GM19395 (cell line): ENCODE measurements at regions not wholly inside any gene's neighbourhood (a gene's known extent, or its start where the extent isn't known, plus 50 kb on each side); places are given as distances from the start of the nearest gene placed in this dataset.
"Not testable (repeated sequence)": the region's sequence is repeated elsewhere in the genome, so short reads cannot be mapped to it uniquely, and the experiment has no call there.

Experiments
- ATAC-seq: cut with Tn5 transposase; IDR thresholded peaks from one replicate; pipeline ENCODE4 v1.9.1; 2021; ENCODE audit warnings: mild to moderate bottlenecking, moderate library complexity; ENCODE audit not compliant: unreplicated experiment

GRCh38 chr2:204395539-204395938 lies 149.7 kb upstream of the PARD3B start:
- no peak for ATAC-seq

GRCh38 chr2:204401114-204401513 lies 144.2 kb upstream of the PARD3B start:
- ATAC-seq = no peak

DNA sequence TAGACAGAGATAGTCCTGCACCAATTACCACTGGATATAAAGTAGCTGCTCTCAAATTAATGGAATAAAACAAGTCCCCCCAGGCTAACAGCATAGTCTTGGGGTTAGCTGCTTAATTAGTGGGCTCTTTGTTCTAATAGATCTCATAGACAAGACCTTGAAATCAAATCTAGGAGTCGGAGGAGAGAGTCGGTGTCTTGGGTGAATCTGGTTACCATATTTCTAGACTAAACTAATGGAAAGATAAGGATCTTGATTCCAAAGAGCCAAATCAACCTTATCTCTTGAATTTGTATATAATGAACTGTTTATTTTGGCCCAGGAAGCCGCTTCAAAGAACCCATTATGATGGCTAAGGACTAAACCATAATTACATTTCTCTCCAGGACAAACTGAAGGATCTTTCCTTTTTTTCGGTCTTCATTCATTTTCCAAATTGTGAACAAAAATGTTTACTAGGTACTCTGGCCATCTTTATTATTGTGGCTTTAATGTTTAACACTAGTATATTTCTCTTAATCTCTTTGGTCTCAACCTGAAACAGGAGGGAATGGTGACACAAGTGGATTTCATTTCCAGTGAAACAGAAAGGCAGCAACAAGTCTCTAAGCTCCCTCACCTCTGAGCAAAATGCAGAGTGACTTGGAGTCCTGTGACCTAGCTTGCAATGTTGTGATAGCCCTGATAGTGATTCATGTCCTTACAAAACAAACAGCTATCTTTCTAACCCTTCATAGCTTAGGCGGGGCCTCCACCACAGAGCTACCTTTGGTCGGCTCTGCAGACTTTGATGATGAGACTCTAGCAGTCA lies 137.9 kb upstream of the PARD3B start:
- ATAC-seq = no peak

DNA sequence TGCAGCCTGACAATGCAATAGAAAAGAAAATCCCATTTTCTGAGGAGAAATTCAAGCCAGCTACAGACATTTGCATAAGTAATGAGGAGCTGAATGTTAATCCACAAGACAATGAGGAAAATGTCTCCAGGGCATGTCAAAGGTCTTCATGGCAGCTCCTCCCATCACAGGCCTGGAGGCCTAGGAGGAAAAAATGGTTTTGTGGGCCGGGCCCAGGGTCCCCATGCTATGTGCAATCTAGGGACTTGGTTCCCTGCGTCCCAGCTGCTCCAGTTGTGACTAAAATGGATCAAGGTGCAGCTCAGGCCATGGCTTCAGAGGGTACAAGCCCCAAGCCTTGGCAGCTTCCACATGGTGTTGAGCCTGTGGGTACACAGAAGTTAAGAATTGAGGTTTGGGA lies 132.5 kb upstream of the PARD3B start:
- not testable (repeated sequence) for ATAC-seq

DNA sequence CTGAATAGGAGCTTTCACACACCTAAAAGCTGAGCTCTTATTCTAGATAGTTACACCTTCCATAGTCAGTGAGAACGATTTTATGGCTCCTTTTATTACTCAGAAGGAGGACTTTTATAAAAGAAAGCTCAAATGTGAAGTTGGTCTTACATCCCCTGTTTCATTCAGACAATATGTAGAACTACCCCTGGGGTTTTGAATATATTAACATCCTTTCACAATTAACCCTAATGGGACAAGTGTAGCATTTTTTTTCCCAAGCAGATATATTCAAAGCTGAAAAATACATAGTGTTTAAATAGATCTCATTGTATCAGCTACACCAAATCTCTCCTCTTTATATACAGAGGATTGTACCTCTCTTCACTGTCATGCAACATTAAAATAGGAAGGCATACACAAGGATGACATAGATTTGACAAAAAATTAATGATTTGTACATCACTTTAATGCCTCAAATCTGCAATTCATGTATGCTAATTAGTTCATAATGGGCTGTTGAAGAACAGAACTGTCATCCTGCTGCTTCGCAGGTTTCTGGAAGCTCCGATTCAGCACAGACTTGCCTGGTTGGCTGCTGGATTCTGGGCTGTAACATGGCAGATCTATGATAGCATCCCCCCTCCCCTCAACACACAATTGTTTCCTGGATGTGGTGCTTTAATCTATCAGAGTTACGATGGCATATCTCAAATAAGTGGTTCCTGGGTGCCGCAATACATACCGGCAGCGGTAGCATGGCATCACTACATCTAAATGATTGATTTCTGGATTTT lies 129.7 kb upstream of the PARD3B start:
- ATAC-seq = no peak

- no peak for ATAC-seq
Observed at GRCh38 chr2:204416236-204416635, 129.0 kb upstream of the PARD3B start.

DNA sequence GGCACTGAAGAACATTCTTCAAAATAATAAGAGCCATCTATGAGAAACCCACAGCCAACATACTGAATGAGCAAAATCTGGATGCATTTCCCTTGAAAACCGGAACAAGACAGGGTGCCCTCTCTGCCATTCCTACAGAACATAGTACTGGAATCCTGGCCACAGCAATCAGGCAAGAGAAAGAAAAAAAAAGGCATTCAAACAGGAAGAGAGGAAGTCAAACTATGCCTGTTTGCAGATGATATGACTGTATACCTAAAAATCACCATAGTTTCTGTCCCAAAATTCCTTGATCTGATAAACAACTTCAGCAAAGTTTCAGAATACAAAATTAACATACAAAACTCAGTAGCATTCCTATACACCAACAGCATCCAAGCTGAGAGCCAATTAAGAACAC lies 119.5 kb upstream of the PARD3B start:
- ATAC-seq = no peak

GRCh38 chr2:204428675-204429074 lies 116.6 kb upstream of the PARD3B start:
- ATAC-seq = no peak

GRCh38 chr2:204431529-204431928 lies 113.7 kb upstream of the PARD3B start:
- no peak for ATAC-seq

DNA sequence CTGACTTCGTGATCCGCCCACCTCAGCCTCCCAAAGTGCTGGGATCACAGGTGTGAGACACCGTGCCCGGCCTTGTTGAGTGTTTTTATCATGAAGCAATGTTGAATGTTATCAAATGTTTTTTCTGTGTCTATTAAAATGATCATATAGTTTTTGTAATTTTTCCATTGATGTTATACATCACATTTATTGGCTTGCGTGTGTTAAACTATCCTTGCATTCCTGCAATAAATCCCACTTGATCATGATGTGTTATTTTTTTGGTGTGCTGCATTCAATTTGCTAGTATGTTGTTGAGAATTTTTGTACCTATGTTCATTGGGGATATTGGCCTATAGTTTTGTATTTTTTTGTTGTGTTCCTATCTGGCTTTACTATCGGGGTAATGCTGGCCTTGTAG lies 113.1 kb upstream of the PARD3B start:
- no peak for ATAC-seq

GRCh38 chr2:204434660-204435462 lies 110.4 kb upstream of the PARD3B start:
- ATAC-seq = no peak

DNA sequence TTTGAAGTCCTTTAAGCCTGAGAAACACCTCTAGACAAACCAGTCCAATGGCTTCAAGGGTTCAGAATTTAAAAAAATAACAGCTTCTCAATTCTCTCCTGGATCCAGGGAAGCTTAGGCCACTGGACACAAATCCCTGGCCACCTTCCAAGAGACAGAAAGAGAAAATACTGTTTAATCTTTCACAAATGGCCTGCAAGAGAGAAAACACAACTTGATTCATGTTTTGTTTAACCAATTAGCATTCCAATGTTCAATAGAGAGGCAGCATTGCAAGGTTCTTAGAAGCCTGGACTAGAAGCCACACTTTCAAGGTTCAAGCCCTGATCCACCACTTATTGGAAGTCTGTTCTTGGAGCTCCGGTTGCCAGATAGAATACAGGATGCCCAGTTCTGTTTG lies 109.0 kb upstream of the PARD3B start:
- no peak for ATAC-seq

- no peak for ATAC-seq
Observed at GRCh38 chr2:204437408-204437807, 107.9 kb upstream of the PARD3B start.

DNA sequence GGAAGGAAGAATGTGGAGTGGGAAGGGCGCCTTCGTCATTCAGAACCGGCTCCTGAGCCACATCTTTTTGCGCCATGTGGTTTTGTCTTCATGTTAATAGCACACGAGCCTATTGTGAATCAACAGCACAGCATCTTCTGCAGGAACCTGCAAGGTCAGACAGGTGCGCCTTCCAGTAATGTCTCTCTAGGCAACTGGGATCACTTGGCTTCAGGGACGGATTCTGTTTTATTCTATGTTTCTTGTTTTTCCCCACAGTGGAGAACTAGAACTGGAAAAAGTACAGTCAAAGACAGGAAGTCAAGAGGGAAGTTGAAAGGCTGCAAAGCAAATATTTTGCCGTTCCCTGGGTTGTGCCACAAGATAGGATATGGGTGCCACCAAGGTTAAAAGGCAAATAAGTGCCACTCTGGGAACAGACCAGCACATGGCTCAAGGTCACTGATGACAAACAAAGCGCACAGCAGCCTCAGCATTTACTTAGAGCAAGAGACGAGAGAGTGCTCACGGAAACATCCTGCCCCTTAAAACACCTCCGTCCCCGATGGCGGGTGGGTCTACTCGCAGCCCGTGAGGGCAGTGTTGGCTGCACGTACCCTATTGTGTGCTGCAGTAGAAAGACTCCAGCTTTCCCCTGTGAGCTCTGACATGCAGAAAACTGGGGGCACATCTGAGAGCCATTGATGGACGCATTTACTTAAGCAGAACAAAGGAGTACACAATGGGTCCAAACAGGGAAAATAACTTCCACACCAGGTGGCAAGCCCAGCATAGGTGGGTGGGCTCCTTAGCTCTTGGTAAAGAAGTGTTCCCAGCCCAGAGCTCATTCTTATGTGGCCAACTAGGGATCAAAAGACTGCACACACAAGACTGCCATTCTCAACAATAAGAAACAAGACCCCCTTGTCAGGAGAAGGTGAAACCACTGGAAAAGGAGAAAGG lies 107.2 kb upstream of the PARD3B start:
- ATAC-seq = no peak

DNA sequence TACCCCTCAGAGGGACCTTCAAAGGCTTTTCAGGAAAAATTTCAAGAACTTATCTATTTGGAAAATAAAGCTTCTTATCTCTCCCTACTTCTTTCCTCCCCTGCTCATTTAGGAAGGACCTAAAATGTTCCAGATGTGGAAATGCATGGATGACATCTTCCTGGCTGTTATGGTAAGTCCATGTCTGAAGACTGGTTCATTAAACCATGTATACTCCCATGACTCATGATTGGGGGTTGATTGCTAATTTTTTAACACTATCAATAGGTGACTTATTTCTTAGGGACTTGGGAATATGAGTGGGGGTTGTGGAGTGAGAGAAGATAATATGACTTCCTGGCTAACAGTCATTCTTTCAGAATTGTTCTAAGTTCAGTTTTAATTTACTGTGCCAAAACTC lies 104.0 kb upstream of the PARD3B start:
- no peak for ATAC-seq

GRCh38 chr2:204445149-204445548 lies 100.1 kb upstream of the PARD3B start:
- no peak for ATAC-seq

DNA sequence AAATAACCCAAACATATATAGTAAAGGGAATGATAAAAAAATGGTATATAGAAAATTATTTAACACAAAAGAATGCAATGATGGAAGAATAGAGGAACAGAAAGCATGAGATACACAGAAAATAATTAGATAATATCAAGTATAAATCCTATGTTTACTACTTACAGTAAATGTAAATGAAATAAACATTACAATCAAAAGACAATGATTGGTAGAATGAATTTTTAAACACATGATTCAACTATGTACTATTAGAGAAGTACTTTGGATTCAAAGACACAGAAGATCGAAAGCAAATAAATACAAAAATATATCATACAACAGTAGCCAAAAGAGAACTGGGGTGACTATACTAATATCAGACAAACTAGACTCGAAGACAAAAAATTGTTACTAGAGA lies 97.6 kb upstream of the PARD3B start:
- ATAC-seq = no peak

- ATAC-seq = no peak
Observed at GRCh38 chr2:204449977-204450376, 95.3 kb upstream of the PARD3B start.

- no peak for ATAC-seq
Observed at GRCh38 chr2:204451766-204452165, 93.5 kb upstream of the PARD3B start.

DNA sequence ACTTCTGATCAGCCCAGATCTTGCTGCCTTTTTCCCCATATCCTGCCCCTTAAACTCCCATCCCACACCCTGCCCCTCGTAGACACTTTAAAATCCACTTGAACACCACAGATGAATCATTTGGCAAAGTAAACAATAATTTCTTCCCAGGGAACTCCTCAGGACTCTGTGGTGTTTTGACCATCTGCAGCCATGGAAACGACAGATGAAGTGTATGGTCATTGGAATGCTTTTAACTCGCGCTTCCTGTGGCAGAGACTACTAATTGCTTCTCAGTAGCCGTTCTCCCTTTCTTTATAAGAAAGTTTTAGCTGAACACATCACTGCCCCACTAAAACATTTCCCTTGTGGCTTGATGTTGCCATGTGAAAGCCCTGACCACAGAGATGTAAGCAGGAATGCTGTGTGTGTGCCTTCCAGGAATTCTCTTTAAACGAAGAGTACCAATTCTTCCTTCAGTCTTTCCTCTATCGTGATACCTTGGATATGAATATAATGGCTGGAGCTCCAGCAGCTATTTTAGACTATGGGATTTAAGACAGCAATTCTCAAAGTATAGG lies 92.7 kb upstream of the PARD3B start:
- no peak for ATAC-seq
